ENCODE measurements at regions not wholly inside any gene's neighbourhood (a gene's known extent, or its start where the extent isn't known, plus 50 kb on each side); places are given as distances from the start of the nearest gene placed in this dataset.

- 50% methylated on average over 1 of the region's 1 CpG for WGBS (ENCODE audit: insufficient coverage, low coverage, low lambda C conversion rate, missing lambda C conversion rate)
- H3K27ac ChIP-seq, result no peak overlapping the region
- H3K36me3 ChIP-seq, result no peaks in the 10 kb centered on the region
- intact Hi-C loops (cut with DNase I), result no loop called here
- H3K4me1 ChIP-seq, result no peaks in the 10 kb centered on the region
- no peaks in the 10 kb centered on the region for H3K27me3 ChIP-seq
- H3K4me3 ChIP-seq, result no peak overlapping the region
- no peak for DNase-seq
- TF ChIP-seq POLR2A (IDR thresholded peaks at IDR 0.05), result no peak
- TF ChIP-seq, protein P1, sequence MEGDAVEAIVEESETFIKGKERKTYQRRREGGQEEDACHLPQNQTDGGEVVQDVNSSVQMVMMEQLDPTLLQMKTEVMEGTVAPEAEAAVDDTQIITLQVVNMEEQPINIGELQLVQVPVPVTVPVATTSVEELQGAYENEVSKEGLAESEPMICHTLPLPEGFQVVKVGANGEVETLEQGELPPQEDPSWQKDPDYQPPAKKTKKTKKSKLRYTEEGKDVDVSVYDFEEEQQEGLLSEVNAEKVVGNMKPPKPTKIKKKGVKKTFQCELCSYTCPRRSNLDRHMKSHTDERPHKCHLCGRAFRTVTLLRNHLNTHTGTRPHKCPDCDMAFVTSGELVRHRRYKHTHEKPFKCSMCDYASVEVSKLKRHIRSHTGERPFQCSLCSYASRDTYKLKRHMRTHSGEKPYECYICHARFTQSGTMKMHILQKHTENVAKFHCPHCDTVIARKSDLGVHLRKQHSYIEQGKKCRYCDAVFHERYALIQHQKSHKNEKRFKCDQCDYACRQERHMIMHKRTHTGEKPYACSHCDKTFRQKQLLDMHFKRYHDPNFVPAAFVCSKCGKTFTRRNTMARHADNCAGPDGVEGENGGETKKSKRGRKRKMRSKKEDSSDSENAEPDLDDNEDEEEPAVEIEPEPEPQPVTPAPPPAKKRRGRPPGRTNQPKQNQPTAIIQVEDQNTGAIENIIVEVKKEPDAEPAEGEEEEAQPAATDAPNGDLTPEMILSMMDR (IDR thresholded peaks at IDR 0.05), result no peak
- no peaks in the 10 kb centered on the region for H3K9me3 ChIP-seq
- no peak for ATAC-seq
Observed at GRCh38 chr3:148062590-148062989, 635.1 kb upstream of the AGTR1 start.

GRCh38 chr3:148066802-148067201, 630.9 kb upstream of the AGTR1 start:
- ATAC-seq (no peak), DNase-seq (no peak)
- Histone ChIP-seq H3K27me3 (no peaks in the 10 kb centered on the region), H3K27ac (no peak overlapping the region), H3K4me1 (no peaks in the 10 kb centered on the region), H3K4me3 (no peak overlapping the region), H3K9me3 (no peaks in the 10 kb centered on the region), H3K36me3 (no peaks in the 10 kb centered on the region)
- 63% methylated on average over 1 of the region's 1 CpG for WGBS (ENCODE audit: insufficient coverage, low coverage, low lambda C conversion rate, missing lambda C conversion rate)
- intact Hi-C loops (cut with DNase I), result no loop called here
- TF ChIP-seq, protein P1 (IDR thresholded peaks at IDR 0.05), result no peak
- TF ChIP-seq POLR2A (IDR thresholded peaks at IDR 0.05), result no peak

- no peaks in the 10 kb centered on the region for H3K9me3 ChIP-seq
- 22% methylated on average over 1 of the region's 1 CpG for WGBS (ENCODE audit: insufficient coverage, low coverage, low lambda C conversion rate, missing lambda C conversion rate)
- no peak for TF ChIP-seq POLR2A (IDR thresholded peaks at IDR 0.05)
- TF ChIP-seq, protein P1 (IDR thresholded peaks at IDR 0.05), result no peak
- H3K4me1 ChIP-seq, result no peaks in the 10 kb centered on the region
- DNase-seq (no peak), ATAC-seq (no peak)
- no peak overlapping the region for H3K4me3 ChIP-seq
- no peaks in the 10 kb centered on the region for H3K27me3 ChIP-seq
- intact Hi-C loops (cut with DNase I), result no loop called here
- no peaks in the 10 kb centered on the region for H3K36me3 ChIP-seq
- H3K27ac ChIP-seq, result no peak overlapping the region
Observed at GRCh38 chr3:148068466-148068865, 629.2 kb upstream of the AGTR1 start.

GRCh38 chr3:148070041-148070440, 627.7 kb upstream of the AGTR1 start:
- no peak overlapping the region for H3K4me3 ChIP-seq
- no peak for TF ChIP-seq POLR2A (IDR thresholded peaks at IDR 0.05)
- TF ChIP-seq, protein P1 (IDR thresholded peaks at IDR 0.05), result no peak

More at GRCh38 chr3:148070041-148070440, 627.7 kb upstream of the AGTR1 start:
- WGBS (ENCODE audit: insufficient coverage, low coverage, low lambda C conversion rate, missing lambda C conversion rate), result 31% methylated on average over 3 of the region's 3 CpGs
- no peak for ATAC-seq
- intact Hi-C loops (cut with DNase I), result no loop called here
- H3K27ac ChIP-seq, result no peak overlapping the region
- no peaks in the 10 kb centered on the region for H3K4me1 ChIP-seq
- H3K27me3 ChIP-seq, result no peaks in the 10 kb centered on the region
- H3K36me3 ChIP-seq, result no peaks in the 10 kb centered on the region
- no peaks in the 10 kb centered on the region for H3K9me3 ChIP-seq
- DNase-seq, result no peak
